Peyer's patch (tissue), 4 donors: ENCODE measurements at regions not wholly inside any gene's neighbourhood (a gene's known extent, or its start where the extent isn't known, plus 50 kb on each side); places are given as distances from the start of the nearest gene placed in this dataset.

Source experiments
- POLR2A ChIP-seq, 2 donors: fragments of 450-650 bp; IDR thresholded peaks; one replicate each; pipeline ENCODE4 v1.5.1; 2017; ENCODE audit warnings: antibody characterized with exemption in 2 of 2, mild to moderate bottlenecking in 2 of 2, moderate library complexity in 2 of 2
- TF ChIP-seq, protein P1 (sequence below), 6 experiments: fragments of 450-650 bp in 4 of 6; fragments of 200-600 bp in 2 of 6; sonication (generic) in 1 of 6; IDR thresholded peaks; one replicate each; pipeline ENCODE4 v1.5.1; 2017 to 2019; ENCODE audit warnings: antibody characterized with exemption in 6 of 6, mild to moderate bottlenecking in 3 of 6, moderate library complexity in 1 of 6

- TF ChIP-seq, protein P1, sequence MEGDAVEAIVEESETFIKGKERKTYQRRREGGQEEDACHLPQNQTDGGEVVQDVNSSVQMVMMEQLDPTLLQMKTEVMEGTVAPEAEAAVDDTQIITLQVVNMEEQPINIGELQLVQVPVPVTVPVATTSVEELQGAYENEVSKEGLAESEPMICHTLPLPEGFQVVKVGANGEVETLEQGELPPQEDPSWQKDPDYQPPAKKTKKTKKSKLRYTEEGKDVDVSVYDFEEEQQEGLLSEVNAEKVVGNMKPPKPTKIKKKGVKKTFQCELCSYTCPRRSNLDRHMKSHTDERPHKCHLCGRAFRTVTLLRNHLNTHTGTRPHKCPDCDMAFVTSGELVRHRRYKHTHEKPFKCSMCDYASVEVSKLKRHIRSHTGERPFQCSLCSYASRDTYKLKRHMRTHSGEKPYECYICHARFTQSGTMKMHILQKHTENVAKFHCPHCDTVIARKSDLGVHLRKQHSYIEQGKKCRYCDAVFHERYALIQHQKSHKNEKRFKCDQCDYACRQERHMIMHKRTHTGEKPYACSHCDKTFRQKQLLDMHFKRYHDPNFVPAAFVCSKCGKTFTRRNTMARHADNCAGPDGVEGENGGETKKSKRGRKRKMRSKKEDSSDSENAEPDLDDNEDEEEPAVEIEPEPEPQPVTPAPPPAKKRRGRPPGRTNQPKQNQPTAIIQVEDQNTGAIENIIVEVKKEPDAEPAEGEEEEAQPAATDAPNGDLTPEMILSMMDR (IDR thresholded peaks at IDR 0.05): no peak
- TF ChIP-seq POLR2A (IDR thresholded peaks at IDR 0.05): no peak
Measured at GRCh38 chr7:16939161-16939560, 57.4 kb upstream of the AGR3 start.
